GM12878 (cell line): ENCODE measurements at regions not wholly inside any gene's neighbourhood (a gene's known extent, or its start where the extent isn't known, plus 50 kb on each side); places are given as distances from the start of the nearest gene placed in this dataset.

Experiments used
- CHD1 ChIP-seq: IDR thresholded peaks from 2 replicates; pipeline ENCODE4 v1.6.1; 2012; ENCODE audit warnings: low read depth, low read length, improper control_type of control experiment
- EGR1 ChIP-seq, 2 experiments: IDR thresholded peaks; 1 replicate in 1 of 2; 2 replicates in 1 of 2; pipeline ENCODE4 v1.6.1; 2011 to 2012; ENCODE audit warnings: low read depth in 2 of 2, low read length in 2 of 2, borderline replicate concordance in 1 of 2, mild to moderate bottlenecking in 1 of 2, moderate library complexity in 1 of 2
- HDGF ChIP-seq: fragments of 450-650 bp; IDR thresholded peaks from 2 replicates; pipeline ENCODE4 v1.6.1; 2016; ENCODE audit warnings: antibody characterized with exemption
- KDM1A ChIP-seq: fragments of 200-600 bp; sonication (generic); IDR thresholded peaks from 2 replicates; pipeline ENCODE4 v1.6.1; 2016; ENCODE audit warnings: borderline replicate concordance
- PAX5 ChIP-seq: IDR thresholded peaks from 2 replicates; pipeline ENCODE4 v1.6.1; 2011; ENCODE audit warnings: low read depth, low read length, borderline replicate concordance
- POLR2A ChIP-seq: IDR thresholded peaks from 2 replicates; pipeline ENCODE4 v1.6.1; 2011; ENCODE audit warnings: low read depth, mild to moderate bottlenecking, low read length
- POLR2AphosphoS5 ChIP-seq: IDR thresholded peaks from 2 replicates; pipeline ENCODE4 v1.6.1; 2011; ENCODE audit warnings: mild to moderate bottlenecking, low read length, inconsistent platforms
- RELA ChIP-seq: fragments of 450-650 bp; IDR thresholded peaks from 2 replicates; pipeline ENCODE4 v1.8.0; 2014; ENCODE audit warnings: borderline replicate concordance; ENCODE audit not compliant: partially characterized antibody
- SIN3A ChIP-seq: IDR thresholded peaks from 2 replicates; pipeline ENCODE4 v1.6.1; 2012; ENCODE audit warnings: low read depth, low read length, improper control_type of control experiment
- SPI1 ChIP-seq: IDR thresholded peaks from 2 replicates; pipeline ENCODE4 v1.6.1; 2011; ENCODE audit warnings: low read depth, mild to moderate bottlenecking, low read length, moderate library complexity, borderline replicate concordance; ENCODE audit not compliant: insufficient read depth
- TCF3 ChIP-seq: IDR thresholded peaks from 2 replicates; pipeline ENCODE4 v1.6.1; 2012; ENCODE audit warnings: low read depth, mild to moderate bottlenecking, low read length, borderline replicate concordance; ENCODE audit not compliant: insufficient read depth
- TF ChIP-seq, protein P1 (sequence below), 3 experiments: IDR thresholded peaks in 2 of 3; conservative IDR thresholded peaks in 1 of 3; 2 replicates each; pipeline ENCODE4 v1.5.1; 2011; ENCODE audit warnings: low read depth in 3 of 3, low read length in 3 of 3, mild to moderate bottlenecking in 3 of 3, control low read depth in 2 of 3, moderate library complexity in 2 of 3, inconsistent platforms in 1 of 3, mixed read lengths in 1 of 3; ENCODE audit not compliant: control insufficient read depth in 2 of 3, insufficient read depth in 1 of 3; ENCODE audit errors: extremely low read depth in 1 of 3
- TF ChIP-seq, protein P2 (sequence below): IDR thresholded peaks from 2 replicates; pipeline ENCODE4 v1.6.1; 2012; ENCODE audit warnings: low read depth, low read length, improper control_type of control experiment
- TF ChIP-seq, protein P3 (sequence below): IDR thresholded peaks from 2 replicates; pipeline ENCODE4 v1.6.1; 2012; ENCODE audit warnings: mild to moderate bottlenecking, low read depth, low read length

DNA sequence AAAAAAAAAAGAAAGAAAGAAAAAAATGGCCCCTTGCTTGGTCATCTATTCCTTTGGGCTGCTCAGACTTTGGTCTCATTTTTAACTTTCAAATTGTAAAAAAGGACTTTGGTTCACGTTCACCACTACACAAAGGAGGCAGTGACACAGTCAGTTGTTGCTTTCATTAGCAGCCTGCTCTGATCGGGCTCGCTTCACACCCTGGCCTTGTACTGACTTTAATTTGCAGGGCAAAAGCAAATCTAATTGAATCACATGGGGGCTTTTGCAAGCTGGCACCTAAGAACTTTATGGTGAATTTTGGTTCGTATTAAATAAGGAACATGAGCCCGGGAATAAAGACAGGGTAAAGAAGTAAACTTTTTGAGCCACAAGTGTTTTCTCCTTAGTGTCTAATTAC, 103.6 kb upstream of the CDH11 start:
- TF ChIP-seq, protein P1, sequence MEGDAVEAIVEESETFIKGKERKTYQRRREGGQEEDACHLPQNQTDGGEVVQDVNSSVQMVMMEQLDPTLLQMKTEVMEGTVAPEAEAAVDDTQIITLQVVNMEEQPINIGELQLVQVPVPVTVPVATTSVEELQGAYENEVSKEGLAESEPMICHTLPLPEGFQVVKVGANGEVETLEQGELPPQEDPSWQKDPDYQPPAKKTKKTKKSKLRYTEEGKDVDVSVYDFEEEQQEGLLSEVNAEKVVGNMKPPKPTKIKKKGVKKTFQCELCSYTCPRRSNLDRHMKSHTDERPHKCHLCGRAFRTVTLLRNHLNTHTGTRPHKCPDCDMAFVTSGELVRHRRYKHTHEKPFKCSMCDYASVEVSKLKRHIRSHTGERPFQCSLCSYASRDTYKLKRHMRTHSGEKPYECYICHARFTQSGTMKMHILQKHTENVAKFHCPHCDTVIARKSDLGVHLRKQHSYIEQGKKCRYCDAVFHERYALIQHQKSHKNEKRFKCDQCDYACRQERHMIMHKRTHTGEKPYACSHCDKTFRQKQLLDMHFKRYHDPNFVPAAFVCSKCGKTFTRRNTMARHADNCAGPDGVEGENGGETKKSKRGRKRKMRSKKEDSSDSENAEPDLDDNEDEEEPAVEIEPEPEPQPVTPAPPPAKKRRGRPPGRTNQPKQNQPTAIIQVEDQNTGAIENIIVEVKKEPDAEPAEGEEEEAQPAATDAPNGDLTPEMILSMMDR (IDR thresholded peaks at IDR 0.05 in 2 of 3, conservative IDR thresholded peaks at IDR 0.05 in 1 of 3; ENCODE audit: control insufficient read depth in 2 of 3, extremely low read depth in 1 of 3, insufficient read depth in 1 of 3, low read depth in 3 of 3, low read length in 3 of 3), result no peak
- TF ChIP-seq TCF3 (no peak), CHD1 (no peak), POLR2A (no peak), HDGF (no peak), POLR2AphosphoS5 (no peak), SIN3A (no peak), RELA (no peak), PAX5 (no peak), KDM1A (no peak), SPI1 (no peak), EGR1 (IDR thresholded peaks at IDR 0.05; ENCODE audit: borderline replicate concordance in 1 of 2, low read depth in 2 of 2, low read length in 2 of 2) (no peak)
- TF ChIP-seq, protein P2, sequence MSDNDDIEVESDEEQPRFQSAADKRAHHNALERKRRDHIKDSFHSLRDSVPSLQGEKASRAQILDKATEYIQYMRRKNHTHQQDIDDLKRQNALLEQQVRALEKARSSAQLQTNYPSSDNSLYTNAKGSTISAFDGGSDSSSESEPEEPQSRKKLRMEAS, result no peak
- TF ChIP-seq, protein P3, sequence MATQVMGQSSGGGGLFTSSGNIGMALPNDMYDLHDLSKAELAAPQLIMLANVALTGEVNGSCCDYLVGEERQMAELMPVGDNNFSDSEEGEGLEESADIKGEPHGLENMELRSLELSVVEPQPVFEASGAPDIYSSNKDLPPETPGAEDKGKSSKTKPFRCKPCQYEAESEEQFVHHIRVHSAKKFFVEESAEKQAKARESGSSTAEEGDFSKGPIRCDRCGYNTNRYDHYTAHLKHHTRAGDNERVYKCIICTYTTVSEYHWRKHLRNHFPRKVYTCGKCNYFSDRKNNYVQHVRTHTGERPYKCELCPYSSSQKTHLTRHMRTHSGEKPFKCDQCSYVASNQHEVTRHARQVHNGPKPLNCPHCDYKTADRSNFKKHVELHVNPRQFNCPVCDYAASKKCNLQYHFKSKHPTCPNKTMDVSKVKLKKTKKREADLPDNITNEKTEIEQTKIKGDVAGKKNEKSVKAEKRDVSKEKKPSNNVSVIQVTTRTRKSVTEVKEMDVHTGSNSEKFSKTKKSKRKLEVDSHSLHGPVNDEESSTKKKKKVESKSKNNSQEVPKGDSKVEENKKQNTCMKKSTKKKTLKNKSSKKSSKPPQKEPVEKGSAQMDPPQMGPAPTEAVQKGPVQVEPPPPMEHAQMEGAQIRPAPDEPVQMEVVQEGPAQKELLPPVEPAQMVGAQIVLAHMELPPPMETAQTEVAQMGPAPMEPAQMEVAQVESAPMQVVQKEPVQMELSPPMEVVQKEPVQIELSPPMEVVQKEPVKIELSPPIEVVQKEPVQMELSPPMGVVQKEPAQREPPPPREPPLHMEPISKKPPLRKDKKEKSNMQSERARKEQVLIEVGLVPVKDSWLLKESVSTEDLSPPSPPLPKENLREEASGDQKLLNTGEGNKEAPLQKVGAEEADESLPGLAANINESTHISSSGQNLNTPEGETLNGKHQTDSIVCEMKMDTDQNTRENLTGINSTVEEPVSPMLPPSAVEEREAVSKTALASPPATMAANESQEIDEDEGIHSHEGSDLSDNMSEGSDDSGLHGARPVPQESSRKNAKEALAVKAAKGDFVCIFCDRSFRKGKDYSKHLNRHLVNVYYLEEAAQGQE, result no peak
